HFF-Myc (cell line): ENCODE measurements at regions not wholly inside any gene's neighbourhood (a gene's known extent, or its start where the extent isn't known, plus 50 kb on each side); places are given as distances from the start of the nearest gene placed in this dataset.

Experiments
- DNase-seq: peaks from one replicate; pipeline ENCODE4 v3.0.0-alpha.2; 2011; ENCODE audit warnings: low read depth; ENCODE audit errors: extremely low read depth
- H3K4me3 ChIP-seq: replicated peaks from 2 replicates; pipeline ENCODE4 v1.5.1; 2011; ENCODE audit warnings: low read depth, mild to moderate bottlenecking, control low read depth, low read length
- TF ChIP-seq, protein P1 (sequence below): IDR thresholded peaks from 2 replicates; pipeline ENCODE4 v1.5.1; 2012; ENCODE audit warnings: mild to moderate bottlenecking, low read depth, low read length, control low read depth; ENCODE audit errors: missing control alignments

DNA sequence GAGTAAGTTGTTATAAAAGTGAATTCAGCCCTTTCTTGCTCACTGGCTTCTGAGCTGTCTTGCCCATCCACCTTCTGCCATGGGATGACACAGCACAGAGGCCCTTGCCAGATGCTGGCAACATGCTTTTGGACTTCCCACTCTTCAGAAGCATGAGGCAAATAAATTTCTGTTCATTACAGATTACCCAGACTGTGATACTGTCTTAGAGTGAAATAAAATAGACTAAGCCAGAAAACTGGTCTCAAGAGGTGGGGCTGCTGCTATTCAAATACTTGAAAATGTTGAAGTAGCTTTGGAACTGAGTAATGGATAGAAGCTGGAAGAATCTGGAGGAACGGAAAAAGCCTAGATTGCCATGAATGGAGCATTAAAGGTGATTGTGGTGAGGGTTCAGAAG, 170.4 kb downstream of the ZMAT3 start:
- no peak overlapping the region for H3K4me3 ChIP-seq
- TF ChIP-seq, protein P1, sequence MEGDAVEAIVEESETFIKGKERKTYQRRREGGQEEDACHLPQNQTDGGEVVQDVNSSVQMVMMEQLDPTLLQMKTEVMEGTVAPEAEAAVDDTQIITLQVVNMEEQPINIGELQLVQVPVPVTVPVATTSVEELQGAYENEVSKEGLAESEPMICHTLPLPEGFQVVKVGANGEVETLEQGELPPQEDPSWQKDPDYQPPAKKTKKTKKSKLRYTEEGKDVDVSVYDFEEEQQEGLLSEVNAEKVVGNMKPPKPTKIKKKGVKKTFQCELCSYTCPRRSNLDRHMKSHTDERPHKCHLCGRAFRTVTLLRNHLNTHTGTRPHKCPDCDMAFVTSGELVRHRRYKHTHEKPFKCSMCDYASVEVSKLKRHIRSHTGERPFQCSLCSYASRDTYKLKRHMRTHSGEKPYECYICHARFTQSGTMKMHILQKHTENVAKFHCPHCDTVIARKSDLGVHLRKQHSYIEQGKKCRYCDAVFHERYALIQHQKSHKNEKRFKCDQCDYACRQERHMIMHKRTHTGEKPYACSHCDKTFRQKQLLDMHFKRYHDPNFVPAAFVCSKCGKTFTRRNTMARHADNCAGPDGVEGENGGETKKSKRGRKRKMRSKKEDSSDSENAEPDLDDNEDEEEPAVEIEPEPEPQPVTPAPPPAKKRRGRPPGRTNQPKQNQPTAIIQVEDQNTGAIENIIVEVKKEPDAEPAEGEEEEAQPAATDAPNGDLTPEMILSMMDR, result no peak
- no peak for DNase-seq

GRCh38 chr3:178900029-178900646, 171.5 kb downstream of the ZMAT3 start:
- TF ChIP-seq, protein P1, result no peak
- no peak for DNase-seq
- H3K4me3 ChIP-seq, result no peak overlapping the region

GRCh38 chr3:178895178-178895789, 176.3 kb downstream of the ZMAT3 start:
- DNase-seq, result no peak
- TF ChIP-seq, protein P1, result no peak
- no peak overlapping the region for H3K4me3 ChIP-seq
